Inflammatory macrophage treated with lipopolysaccharide for 1 hour (primary cell): ENCODE measurements at regions not wholly inside any gene's neighbourhood (a gene's known extent, or its start where the extent isn't known, plus 50 kb on each side); places are given as distances from the start of the nearest gene placed in this dataset.
"Not testable (repeated sequence)": the region's sequence is repeated elsewhere in the genome, so short reads cannot be mapped to it uniquely, and the experiment has no call there.

Experiments
- DNase-seq, 2 donors: peaks; one replicate each; pipeline ENCODE4 v3.0.0-alpha.2; 2020 to 2022

GRCh38 chr2:51401546-51401945 is 369.6 kb upstream of the NRXN1 start:
- no peak for DNase-seq

GRCh38 chr2:51387235-51387634 is 355.3 kb upstream of the NRXN1 start:
- DNase-seq: no peak

- DNase-seq: no peak
These were observed 348.1 kb upstream of the NRXN1 start for GRCh38 chr2:51379997-51380396.

- DNase-seq: no peak
These were observed 336.3 kb upstream of the NRXN1 start for GRCh38 chr2:51368250-51368649.

- DNase-seq: no peak
These were observed 318.2 kb upstream of the NRXN1 start for GRCh38 chr2:51350100-51350499.

GRCh38 chr2:51344886-51345285 is 313.0 kb upstream of the NRXN1 start:
- DNase-seq: no peak

GRCh38 chr2:51335087-51336058 is 303.4 kb upstream of the NRXN1 start:
- DNase-seq: no peak

- no peak for DNase-seq
These were observed 297.6 kb upstream of the NRXN1 start for GRCh38 chr2:51329512-51329911.

GRCh38 chr2:51324051-51324450 is 292.1 kb upstream of the NRXN1 start:
- DNase-seq: no peak

GRCh38 chr2:51322613-51323012 is 290.7 kb upstream of the NRXN1 start:
- DNase-seq: no peak

GRCh38 chr2:51304311-51304710 is 272.4 kb upstream of the NRXN1 start:
- no peak for DNase-seq

- no peak for DNase-seq
These were observed 269.4 kb upstream of the NRXN1 start for GRCh38 chr2:51301381-51301780.

- no peak for DNase-seq
These were observed 267.4 kb upstream of the NRXN1 start for GRCh38 chr2:51299370-51299769.

GRCh38 chr2:51297488-51297887 is 265.6 kb upstream of the NRXN1 start:
- no peak for DNase-seq

GRCh38 chr2:51293566-51294200 is 261.8 kb upstream of the NRXN1 start:
- no peak for DNase-seq

GRCh38 chr2:51291762-51292551 is 260.0 kb upstream of the NRXN1 start:
- no peak for DNase-seq

- DNase-seq: no peak
These were observed 258.8 kb upstream of the NRXN1 start for GRCh38 chr2:51290725-51291124.

- no peak for DNase-seq
These were observed 257.1 kb upstream of the NRXN1 start for GRCh38 chr2:51289045-51289444.

GRCh38 chr2:51268191-51268590 is 236.3 kb upstream of the NRXN1 start:
- no peak for DNase-seq

GRCh38 chr2:51265539-51265938 is 233.6 kb upstream of the NRXN1 start:
- DNase-seq: no peak

- no peak for DNase-seq
These were observed 232.0 kb upstream of the NRXN1 start for GRCh38 chr2:51263951-51264350.

- not testable (repeated sequence) for DNase-seq
These were observed 231.2 kb upstream of the NRXN1 start for GRCh38 chr2:51263101-51263500.

- DNase-seq: no peak
These were observed 226.4 kb upstream of the NRXN1 start for GRCh38 chr2:51258301-51258700.
